ENCODE measurements at regions not wholly inside any gene's neighbourhood (a gene's known extent, or its start where the extent isn't known, plus 50 kb on each side); places are given as distances from the start of the nearest gene placed in this dataset.

DNA sequence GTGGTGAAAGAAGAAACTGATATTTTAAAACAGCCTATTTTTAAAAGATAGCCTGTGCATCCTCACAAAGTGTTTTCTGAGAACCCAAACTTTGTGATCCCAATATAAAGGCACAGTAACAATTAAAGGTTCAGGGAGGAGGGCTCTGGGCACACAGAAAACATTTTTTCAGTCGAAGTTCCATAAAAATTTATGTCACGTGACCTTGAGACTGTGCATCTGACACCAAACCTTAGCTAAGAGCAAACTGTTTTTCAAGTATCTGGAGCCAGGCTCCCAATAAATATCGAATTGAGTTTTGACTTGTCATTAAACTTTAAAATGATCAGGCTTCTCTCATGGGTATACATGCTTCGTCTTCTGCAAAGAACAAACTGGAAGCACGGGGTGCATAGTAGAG, 177.9 kb downstream of the BEND2 start:
- Histone ChIP-seq H2BK15ac (ENCODE audit: low read depth, low read length) (no peak overlapping the region), H3K23ac (ENCODE audit: low read depth, low read length) (no peak overlapping the region), H3K27me3 (ENCODE audit: control insufficient read depth, insufficient read depth, low read length) (no peaks in the 10 kb centered on the region), H2AK9ac (replicated peaks; ENCODE audit: low read depth, low read length, poor library complexity) (no peak overlapping the region), H3K9me3 (ENCODE audit: control insufficient read depth, insufficient read depth, low read length) (no peaks in the 10 kb centered on the region), H3K4ac (ENCODE audit: low read depth, low read length) (no peak overlapping the region), H4K20me1 (ENCODE audit: insufficient read depth, low read length) (no peaks in the 10 kb centered on the region), H3K4me3 (ENCODE audit: insufficient read depth, low read depth, low read length) (no peak overlapping the region), H3K27ac (ENCODE audit: insufficient read depth, low read length) (no peak overlapping the region), H3K14ac (replicated peaks; ENCODE audit: low read depth, low read length) (no peak overlapping the region), H3K18ac (ENCODE audit: low read depth, low read length) (no peak overlapping the region), H3K79me1 (ENCODE audit: low read depth in 1 of 2, low read length in 2 of 2) (no peaks in the 10 kb centered on the region), H2BK120ac (ENCODE audit: low read depth, low read length) (no peak overlapping the region), H3K4me1 (ENCODE audit: control insufficient read depth, insufficient read depth, low read length) (no peaks in the 10 kb centered on the region), H3K36me3 (ENCODE audit: control insufficient read depth, insufficient read depth, low read length) (no peaks in the 10 kb centered on the region), H3K9ac (ENCODE audit: low read depth, low read length) (no peak overlapping the region), H2AK5ac (ENCODE audit: low read depth, low read length) (no peak overlapping the region), H4K8ac (ENCODE audit: low read depth in 2 of 2, low read length in 2 of 2) (no peak overlapping the region), H3K9me1 (ENCODE audit: insufficient read depth, low read length) (no peaks in the 10 kb centered on the region), H2BK20ac (ENCODE audit: low read depth, low read length) (no peak overlapping the region), H4K5ac (ENCODE audit: low read depth, low read length) (no peak overlapping the region), H3K56ac (ENCODE audit: extremely low read depth, insufficient read depth, low read length) (no peak overlapping the region), H3K4me2 (ENCODE audit: low read depth, low read length) (no peak overlapping the region), H4K91ac (ENCODE audit: insufficient read depth, low read depth, low read length) (no peak overlapping the region), H2AFZ (replicated peaks; ENCODE audit: low read length, poor library complexity) (no peak overlapping the region), H2BK5ac (ENCODE audit: low read depth, low read length, poor library complexity, severe bottlenecking) (no peak overlapping the region)
- WGBS, 2 experiments (ENCODE audit: extremely low coverage in 2 of 2, insufficient read length in 1 of 2) = 22% methylated on average over 2 of the region's 5 CpGs; no CpG with 5 or more reads in 1 of the 2 experiments
- CTCF ChIA-PET = no interaction called here
- POLR2A ChIA-PET (ENCODE audit: unreplicated experiment) = no interaction called here
- DNase-seq (no peak), ATAC-seq (ENCODE audit: low read depth) (no peak)
- in situ Hi-C loops (cut with MboI; ENCODE audit: low sequenced_read_pairs) = no loop called here
- dilution Hi-C loops (cut with HindIII; ENCODE audit: low sequenced_read_pairs, unreplicated experiment) = no loop called here
- BruUV-seq (replicated peaks) = no TSS peak
- intact Hi-C loops (cut with micrococcal nuclease) = no loop called here
- TF ChIP-seq, protein P1, sequence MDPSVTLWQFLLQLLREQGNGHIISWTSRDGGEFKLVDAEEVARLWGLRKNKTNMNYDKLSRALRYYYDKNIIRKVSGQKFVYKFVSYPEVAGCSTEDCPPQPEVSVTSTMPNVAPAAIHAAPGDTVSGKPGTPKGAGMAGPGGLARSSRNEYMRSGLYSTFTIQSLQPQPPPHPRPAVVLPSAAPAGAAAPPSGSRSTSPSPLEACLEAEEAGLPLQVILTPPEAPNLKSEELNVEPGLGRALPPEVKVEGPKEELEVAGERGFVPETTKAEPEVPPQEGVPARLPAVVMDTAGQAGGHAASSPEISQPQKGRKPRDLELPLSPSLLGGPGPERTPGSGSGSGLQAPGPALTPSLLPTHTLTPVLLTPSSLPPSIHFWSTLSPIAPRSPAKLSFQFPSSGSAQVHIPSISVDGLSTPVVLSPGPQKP (IDR thresholded peaks at IDR 0.05; ENCODE audit: borderline replicate concordance, low read depth, low read length) = no peak
- TF ChIP-seq SMC3 (IDR thresholded peaks at IDR 0.05; ENCODE audit: low read depth, low read length) (no peak), FOS (IDR thresholded peaks at IDR 0.05; ENCODE audit: low read depth, low read length) (no peak), POLR2A (IDR thresholded peaks at IDR 0.05; ENCODE audit: low read depth, low read length) (no peak), MAZ (IDR thresholded peaks at IDR 0.05; ENCODE audit: borderline replicate concordance, low read depth, low read length) (no peak), CHD1 (IDR thresholded peaks at IDR 0.05; ENCODE audit: low read depth, low read length) (no peak), CEBPB (IDR thresholded peaks at IDR 0.05; ENCODE audit: low read depth, low read length) (no peak), MAFK (IDR thresholded peaks at IDR 0.05; ENCODE audit: low read depth, low read length) (no peak), RCOR1 (IDR thresholded peaks at IDR 0.05; ENCODE audit: insufficient replicate concordance, low read length) (no peak), MXI1 (IDR thresholded peaks at IDR 0.05; ENCODE audit: borderline replicate concordance, low read depth, low read length) (no peak)
- TF ChIP-seq, protein P2, sequence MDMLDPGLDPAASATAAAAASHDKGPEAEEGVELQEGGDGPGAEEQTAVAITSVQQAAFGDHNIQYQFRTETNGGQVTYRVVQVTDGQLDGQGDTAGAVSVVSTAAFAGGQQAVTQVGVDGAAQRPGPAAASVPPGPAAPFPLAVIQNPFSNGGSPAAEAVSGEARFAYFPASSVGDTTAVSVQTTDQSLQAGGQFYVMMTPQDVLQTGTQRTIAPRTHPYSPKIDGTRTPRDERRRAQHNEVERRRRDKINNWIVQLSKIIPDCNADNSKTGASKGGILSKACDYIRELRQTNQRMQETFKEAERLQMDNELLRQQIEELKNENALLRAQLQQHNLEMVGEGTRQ (IDR thresholded peaks at IDR 0.05; ENCODE audit: low read depth, low read length) = no peak

Data from IMR-90 (cell line).